ENCODE measurements at regions not wholly inside any gene's neighbourhood (a gene's known extent, or its start where the extent isn't known, plus 50 kb on each side); places are given as distances from the start of the nearest gene placed in this dataset.

- no peak for TF ChIP-seq POLR2A (IDR thresholded peaks at IDR 0.05)
- no peak for TF ChIP-seq CTCF (IDR thresholded peaks at IDR 0.05)
Measured at GRCh38 chr2:186934420-186934819, 85.5 kb upstream of the ZSWIM2 start.
